HG02884 (cell line): ENCODE measurements at regions not wholly inside any gene's neighbourhood (a gene's known extent, or its start where the extent isn't known, plus 50 kb on each side); places are given as distances from the start of the nearest gene placed in this dataset.
"Not testable (repeated sequence)": the region's sequence is repeated elsewhere in the genome, so short reads cannot be mapped to it uniquely, and the experiment has no call there.

Experiments
- ATAC-seq: cut with Tn5 transposase; IDR thresholded peaks from one replicate; pipeline ENCODE4 v1.9.1; 2021; ENCODE audit warnings: mild to moderate bottlenecking, moderate library complexity; ENCODE audit not compliant: unreplicated experiment

DNA sequence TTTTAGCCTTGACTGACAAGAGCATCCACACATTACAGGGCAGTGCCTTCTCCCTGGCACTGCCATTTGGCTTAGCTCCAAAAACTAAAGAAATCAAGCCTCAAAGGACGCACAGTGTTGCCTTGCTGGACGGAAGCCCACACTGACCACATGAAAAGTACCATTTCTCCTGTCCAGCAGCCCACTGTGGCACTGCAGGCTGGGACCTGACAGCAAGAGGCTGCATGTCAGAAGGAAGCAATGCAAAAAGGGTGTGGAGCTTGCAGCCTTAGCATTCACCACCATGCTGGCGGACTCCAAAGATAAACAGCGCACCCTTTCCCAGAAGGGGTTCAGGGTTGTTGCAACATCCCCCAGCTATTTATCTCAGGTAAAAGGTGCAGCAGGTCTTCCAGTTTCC is 109.3 kb upstream of the BMAL1 start:
- ATAC-seq = no peak

DNA sequence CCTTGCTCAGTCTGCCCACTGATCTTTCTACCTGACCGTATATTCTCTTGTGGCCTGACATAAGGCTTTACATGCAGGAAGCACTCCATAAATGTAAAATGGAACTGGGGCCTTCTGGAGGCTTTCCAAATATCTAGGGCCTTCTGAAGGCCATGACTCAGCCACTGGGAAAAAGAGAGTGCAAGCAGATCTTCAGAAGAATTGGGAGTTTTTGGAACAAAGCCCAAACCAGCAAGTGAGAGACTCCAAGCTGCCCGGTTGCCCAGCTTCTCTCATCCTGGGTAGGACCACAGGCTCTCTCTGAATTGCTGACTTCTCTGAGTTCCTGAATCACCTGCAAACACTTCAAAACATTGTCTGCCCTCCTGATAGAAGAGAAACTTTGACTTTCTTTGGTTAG is 107.9 kb upstream of the BMAL1 start:
- no peak for ATAC-seq

DNA sequence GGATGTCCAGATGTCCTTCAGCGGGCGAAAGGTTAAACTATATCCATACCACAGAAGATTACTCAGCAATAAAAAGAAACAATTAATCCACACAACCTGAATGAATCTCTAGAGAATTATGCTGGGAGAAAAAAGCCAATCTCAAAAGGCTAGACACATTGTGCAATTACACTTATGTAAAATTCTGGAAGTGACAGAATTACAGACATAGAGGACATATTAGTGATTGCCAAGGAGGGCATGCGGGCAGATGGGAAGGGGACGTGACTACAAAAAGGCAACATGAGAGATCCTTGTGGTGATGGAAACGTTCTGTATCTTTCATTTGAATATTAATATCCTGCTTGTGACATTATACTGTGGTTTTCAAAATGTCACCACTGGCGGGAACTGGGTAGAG is 103.5 kb upstream of the BMAL1 start:
- no peak for ATAC-seq

DNA sequence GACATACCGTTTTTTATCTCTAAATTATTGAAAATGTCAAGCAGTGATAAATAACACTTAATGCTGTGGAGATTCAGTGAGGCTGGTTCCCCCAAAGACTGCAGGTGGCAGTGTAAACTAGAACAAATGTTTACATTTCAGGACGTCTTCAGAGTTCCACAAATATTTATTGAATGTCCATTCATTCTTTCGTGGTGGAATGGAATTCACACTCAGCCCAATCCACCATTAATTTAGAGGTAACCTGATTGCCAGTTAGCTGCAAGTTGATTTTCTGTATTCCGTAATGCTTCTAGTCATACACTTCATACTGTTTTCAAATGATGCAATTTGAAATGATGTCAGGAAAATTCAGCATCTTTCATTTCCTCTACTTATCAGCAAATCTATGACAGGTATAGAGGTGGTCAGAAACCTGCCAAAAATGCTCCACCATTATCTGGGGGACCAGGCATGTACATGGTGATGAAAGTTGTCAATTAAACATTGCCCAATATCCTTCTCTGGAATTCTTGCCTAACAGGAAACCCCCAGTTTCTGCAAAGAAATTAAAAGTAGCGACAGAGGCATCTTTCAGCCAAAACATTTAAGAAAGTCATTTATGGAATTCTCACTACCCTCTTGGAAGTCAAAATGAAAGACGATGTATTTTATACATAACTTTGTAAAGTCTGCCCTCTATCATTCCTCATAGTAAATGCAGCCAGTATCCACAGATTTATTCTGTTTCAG is 94.3 kb upstream of the BMAL1 start:
- ATAC-seq = peak; percentile 73

DNA sequence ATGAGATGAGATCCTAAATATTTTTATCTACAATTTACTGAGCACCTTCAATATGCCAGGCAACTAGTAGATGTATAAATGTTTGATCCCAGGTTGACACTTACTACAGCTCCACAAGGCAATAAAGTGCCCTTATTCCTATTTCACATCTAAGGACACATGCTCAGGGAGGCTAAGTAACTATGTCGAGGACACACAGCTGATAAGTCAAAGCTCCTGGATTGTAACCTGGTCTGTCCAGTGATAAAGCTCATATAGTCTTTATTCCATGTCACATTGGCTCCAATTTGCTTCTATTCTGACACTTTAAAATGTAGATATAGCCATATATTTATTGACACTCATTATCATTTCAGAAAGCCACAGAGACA is 93.8 kb upstream of the BMAL1 start:
- ATAC-seq = no peak

DNA sequence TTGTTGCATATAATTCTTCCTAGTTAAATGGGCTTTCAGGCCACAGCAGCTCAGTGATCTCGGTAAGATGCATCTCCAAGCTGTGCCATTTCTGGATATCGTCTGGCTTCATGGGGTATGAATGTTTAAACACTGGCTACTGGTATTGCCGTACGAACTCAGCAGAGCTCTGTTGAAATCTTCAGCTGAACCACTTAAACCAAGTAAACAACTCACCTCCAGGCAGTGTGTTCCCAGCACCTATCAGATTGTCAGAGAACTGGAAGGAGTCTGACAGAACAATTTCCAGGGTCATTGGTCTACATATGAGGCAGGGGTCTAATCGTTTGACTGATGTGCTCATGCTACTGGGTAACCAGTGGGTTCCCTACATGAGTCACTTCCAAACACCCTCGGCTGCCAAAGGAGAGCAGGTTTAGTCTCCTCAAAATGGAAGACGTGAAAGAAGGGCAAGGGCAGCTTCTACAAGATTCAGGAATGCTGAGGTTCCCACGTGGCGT is 93.2 kb upstream of the BMAL1 start:
- ATAC-seq = no peak

DNA sequence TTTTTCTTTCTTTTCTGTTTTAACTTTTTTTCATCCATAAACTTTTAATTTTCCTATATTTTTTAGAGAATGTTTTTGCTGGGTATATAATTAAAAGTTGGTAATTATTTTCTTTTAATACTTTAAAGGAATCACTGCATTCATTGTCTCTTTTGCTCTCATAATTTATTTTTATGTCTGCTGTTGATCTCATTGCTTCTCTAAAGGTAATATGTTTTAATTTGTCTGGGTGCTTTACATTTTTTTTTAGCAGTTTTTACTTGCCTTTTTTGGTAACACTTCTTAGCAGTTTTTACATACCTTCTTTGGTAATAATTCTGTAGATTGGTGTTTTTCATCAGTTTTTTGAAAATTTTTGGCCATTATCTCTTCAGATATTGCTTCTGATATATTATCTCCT is 89.4 kb upstream of the BMAL1 start:
- no peak for ATAC-seq

- ATAC-seq = no peak
Observed at GRCh38 chr11:13189561-13190426, 87.8 kb upstream of the BMAL1 start.

GRCh38 chr11:13193613-13194012 is 84.0 kb upstream of the BMAL1 start:
- ATAC-seq = no peak

DNA sequence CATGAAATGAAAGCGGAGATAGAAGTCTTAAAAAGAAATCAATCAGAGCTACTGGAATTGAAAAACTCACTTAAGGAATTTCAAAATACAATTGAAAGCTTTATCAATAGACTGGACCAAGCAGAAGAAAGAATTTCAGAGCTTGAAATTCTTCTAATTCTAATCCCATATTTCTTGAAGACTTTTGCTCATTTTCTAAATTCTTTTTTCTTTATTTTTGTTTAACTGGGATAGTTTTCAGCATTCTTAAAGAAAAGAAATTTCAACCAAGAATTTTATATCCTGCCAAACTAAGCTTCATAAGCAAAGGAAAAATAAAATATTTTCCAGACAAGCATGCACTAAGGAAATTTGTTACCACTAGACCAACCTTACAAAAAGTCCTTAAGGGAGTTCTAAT is 80.2 kb upstream of the BMAL1 start:
- not testable (repeated sequence) for ATAC-seq

- peak; percentile 52 for ATAC-seq
Observed at GRCh38 chr11:13205486-13205885, 72.1 kb upstream of the BMAL1 start.

DNA sequence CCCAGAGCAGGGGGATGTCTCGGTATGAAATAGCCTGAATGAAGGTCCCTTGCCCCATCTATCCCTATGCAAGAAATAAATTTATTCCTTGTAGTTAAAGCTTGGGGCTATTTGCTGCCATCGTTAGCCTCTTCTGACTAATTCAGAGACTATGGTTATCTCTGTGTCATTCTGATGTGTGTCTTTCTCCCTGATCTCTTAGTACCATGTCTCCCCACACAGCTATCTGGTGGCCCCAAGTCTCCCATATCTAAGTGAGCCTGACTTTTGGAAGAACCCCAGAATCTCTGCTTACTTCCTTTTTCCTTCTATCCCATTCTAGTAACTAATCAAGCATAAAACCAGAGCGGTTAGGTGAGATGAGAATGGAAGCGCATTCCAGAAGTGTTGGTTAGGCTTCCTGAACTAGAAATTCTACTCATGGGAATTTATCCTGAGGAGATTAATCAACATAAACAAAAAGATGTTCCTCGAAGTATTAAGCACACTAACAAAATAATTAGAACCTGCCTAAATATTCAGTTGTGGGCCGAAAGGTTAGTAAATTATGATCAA is 71.4 kb upstream of the BMAL1 start:
- ATAC-seq = peak; percentile 72

- no peak for ATAC-seq
Observed at GRCh38 chr11:13207270-13207664, 70.3 kb upstream of the BMAL1 start.

DNA sequence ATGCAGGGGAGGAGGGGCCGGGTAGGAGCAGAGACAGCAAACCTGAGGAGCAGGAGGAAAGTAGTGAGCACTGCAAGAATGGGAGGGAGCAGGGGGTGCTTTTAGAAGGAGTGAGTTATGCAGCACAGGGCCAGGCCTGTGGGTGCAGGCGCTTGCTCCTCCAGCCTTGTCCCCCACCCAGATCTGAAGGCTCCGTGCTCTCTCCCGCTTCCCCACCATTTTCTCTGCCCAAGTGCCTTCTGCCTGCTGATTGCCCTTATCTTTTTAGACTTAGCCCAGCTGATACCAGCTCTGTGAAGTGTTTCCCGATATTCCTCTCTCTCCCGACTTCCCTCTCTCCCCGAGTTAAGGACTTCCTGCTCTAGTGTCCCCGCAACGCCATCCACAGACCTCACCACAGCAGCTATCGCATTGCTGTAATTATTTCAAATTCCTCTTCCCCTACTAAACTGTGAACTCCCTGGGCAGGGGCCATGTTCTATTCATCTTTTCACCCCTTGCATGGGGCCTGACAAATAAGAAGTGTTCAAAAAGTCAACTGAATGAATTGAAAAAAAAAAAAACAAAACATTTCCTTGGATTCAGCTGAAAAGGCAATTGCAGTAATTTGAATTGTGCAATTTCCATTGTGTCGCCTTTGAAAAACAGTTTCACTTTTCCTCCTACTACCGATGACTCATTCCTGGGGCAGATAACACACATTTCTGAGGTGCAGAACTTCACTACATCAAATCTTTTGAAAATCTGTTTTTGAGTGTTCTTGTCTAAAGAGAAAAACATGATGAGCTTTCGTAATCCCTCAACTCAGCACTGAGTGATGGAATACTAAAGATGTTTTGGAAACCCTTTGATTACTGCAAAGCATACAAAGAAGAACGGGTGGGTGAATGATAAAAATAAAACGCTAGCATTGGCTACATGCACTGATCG is 69.7 kb upstream of the BMAL1 start:
- peak; percentile 31 for ATAC-seq

GRCh38 chr11:13208921-13209320 is 68.7 kb upstream of the BMAL1 start:
- ATAC-seq = no peak

- no peak for ATAC-seq
Observed at GRCh38 chr11:13209379-13209778, 68.2 kb upstream of the BMAL1 start.

GRCh38 chr11:13210424-13210823 is 67.2 kb upstream of the BMAL1 start:
- ATAC-seq = no peak

DNA sequence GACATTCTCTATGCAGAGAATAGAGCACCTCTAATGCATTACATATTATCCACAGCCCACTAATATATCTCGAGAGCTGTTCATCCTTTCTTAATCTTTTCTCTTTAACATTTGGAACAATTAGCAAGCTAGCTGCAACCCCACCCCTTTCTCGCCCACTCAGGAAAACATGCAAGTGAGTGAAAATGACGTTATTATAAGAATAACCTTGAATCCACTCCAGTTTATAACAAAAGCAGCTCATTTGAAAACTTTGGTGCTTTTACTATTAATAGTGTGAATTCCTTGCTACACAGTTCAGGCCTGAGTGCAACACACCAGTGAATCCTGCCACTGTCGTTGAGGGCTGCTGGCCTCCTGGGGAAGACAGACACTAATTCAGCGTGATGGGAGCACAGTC is 63.3 kb upstream of the BMAL1 start:
- no peak for ATAC-seq

DNA sequence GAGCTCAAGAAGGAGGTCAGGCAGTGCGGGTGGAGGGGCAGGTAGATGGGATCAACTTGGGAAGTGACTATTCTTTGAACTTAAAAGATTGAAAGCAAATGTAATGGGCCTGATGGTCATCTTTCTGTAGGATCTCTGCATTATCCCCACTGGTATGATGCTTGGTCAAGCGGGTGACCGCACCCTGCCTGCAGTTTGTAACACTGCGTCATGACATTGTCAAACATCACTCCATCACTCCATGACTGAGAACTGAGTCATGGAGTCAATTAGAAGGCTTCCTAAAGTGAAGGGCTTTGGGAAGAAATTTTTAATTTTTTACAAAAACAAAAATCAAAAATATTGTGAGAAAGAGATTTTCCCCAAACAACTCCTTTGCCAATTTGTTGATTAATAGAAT is 62.4 kb upstream of the BMAL1 start:
- ATAC-seq = no peak

DNA sequence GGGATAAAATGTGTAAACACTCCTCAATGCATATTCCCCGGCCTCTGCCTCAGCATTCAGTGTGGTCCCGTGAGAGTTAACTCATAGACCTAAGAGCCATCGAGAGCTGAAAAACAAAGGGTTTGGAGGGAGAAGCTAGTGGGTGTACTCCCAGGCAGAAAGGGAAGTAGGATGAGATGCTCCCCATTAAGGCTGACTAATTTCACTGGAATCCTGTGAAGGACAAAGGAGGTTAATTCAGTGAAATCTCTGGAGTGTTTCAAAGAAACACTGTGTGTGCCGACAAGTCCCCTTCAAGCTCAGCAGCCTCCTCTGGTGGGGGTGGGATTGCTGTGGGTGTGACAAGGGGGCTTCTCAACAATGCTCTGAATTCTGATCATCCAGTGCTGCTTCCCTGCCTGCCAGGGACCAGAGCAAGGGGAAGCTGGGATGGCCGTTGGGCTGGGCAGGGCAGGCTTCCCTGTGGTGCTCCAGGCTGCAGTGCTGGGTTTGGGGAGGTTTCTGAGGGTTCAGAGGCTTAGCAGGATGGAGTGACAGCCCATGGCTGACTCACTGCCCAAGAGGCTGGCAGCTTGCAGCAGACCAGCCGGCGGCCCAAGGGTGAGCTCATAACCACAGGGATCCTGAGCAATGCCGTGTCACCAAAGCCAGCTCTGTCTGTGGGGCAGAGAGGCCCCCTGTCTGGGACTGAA is 61.4 kb upstream of the BMAL1 start:
- ATAC-seq = no peak
